Kidney (tissue), 13 donors: ENCODE measurements at regions not wholly inside any gene's neighbourhood (a gene's known extent, or its start where the extent isn't known, plus 50 kb on each side); places are given as distances from the start of the nearest gene placed in this dataset.

Experiments used
- DNase-seq, 5 donors: peaks; one replicate each; pipeline ENCODE4 v3.0.0-alpha.2; 2013 to 2020
- FAIRE-seq: peaks from 2 replicates; lab custom pipeline; 2012; peaks lifted over from hg19 to GRCh38; lab: Jason Lieb, UNC
- H3K27ac ChIP-seq, 2 donors: one replicate each; pipeline ENCODE4 v1.7.0; 2013; ENCODE audit warnings: low read depth in 2 of 2, low read length in 2 of 2, inconsistent platforms in 1 of 2
- H3K27me3 ChIP-seq: one replicate; pipeline ENCODE4 v1.7.1; 2013; ENCODE audit warnings: low read length, inconsistent platforms; ENCODE audit not compliant: control insufficient read depth, insufficient read depth
- H3K36me3 ChIP-seq, 3 donors: one replicate each; pipeline versions ENCODE4 v1.7.0 to v1.7.1; 2013; ENCODE audit warnings: low read length in 3 of 3, control low read depth in 1 of 3, inconsistent platforms in 1 of 3; ENCODE audit not compliant: insufficient read depth in 3 of 3, control insufficient read depth in 2 of 3
- H3K4me1 ChIP-seq, 3 donors: one replicate each; pipeline versions ENCODE4 v1.7.0 to v1.7.1; 2013; ENCODE audit warnings: low read length in 3 of 3, inconsistent platforms in 1 of 3, low read depth in 1 of 3; ENCODE audit not compliant: control insufficient read depth in 2 of 3, insufficient read depth in 2 of 3
- H3K4me3 ChIP-seq, 3 donors: one replicate each; pipeline versions ENCODE4 v1.7.0 to v1.8.1; 2013; ENCODE audit warnings: low read length in 3 of 3, control low read depth in 1 of 3, inconsistent platforms in 1 of 3
- H3K9ac ChIP-seq, 3 donors: one replicate each; pipeline versions ENCODE4 v1.7.0 to v1.7.1; 2013; ENCODE audit warnings: low read length in 3 of 3, control low read depth in 1 of 3, inconsistent platforms in 1 of 3
- H3K9me3 ChIP-seq, 3 donors: one replicate each; pipeline versions ENCODE4 v1.7.0 to v1.7.1; 2013; ENCODE audit warnings: low read length in 3 of 3, control low read depth in 1 of 3, inconsistent platforms in 1 of 3; ENCODE audit not compliant: control insufficient read depth in 2 of 3, insufficient read depth in 1 of 3
- intact Hi-C: fragments of 100-400 bp; cut with DNase I; formaldehyde crosslinking; loops from one replicate; pipeline ENCODE4 v1.11.1; 2022
- TF ChIP-seq, protein P1 (sequence below): IDR thresholded peaks from 3 replicates; pipeline ENCODE4 v1.5.1; 2012; ENCODE audit warnings: mild to moderate bottlenecking, moderate library complexity, borderline replicate concordance; ENCODE audit not compliant: insufficient read depth; ENCODE audit errors: extremely low read depth
- donor health status: control.
- donor health status: control.
- donor health status: control.
- donor health status: control.
- donor health status: control.
- donor health status: DM: yes; HTN: yes; CAD: no.
- donor health status: Normal renal cell carcinoma (clear cell type).

DNA sequence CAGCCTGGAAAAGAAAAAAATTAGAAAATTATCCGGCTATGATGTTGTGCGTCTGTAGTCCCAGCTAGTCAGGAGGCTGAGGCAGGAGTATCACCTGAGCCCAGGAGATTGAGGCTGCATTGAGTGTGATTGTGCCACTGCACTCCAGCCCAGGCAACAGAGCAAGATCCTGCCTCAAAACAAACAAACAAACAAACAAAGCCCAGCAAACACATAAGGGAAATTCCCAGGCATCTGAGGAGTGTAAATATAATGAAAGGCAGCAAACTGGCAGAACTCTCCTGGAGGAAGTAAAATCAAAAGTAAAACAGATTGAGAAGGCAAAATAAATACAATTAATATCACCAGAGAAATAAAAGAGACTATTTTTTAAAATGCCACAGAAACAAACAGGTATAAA, 84.5 kb upstream of the ITGB1 start:
- FAIRE-seq: no peak
- intact Hi-C loops: no loop called here

DNA sequence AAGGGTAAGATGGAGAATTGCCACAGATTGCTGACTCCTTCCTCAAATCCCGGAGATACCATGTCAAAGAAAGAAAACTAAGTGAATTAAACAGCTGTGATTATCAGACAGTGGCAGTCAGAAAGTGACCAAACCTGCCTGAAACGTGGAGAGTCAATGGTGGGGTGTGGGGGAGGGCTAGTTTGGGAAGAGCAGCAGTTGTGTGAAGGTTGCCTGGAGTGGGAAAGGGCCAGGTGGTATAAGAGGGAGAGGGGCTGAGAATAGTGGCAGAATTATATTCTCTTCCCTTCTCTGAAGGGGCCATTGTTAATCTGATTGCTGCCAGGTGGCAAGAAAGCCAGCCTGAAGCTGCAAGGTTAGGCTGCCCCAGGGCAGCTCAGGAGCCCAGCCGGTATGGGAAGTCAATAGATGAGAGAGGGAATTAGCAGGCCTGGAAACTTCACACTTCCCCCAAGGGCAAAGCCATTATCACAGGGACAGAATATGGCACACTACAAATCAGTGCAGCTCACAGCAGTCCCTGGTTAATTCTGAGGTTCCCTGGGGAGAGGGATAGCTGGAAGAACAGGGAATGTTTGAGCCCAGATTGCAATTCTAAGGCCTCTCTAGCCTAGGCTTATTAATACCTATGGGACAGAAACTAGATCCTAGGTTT, 83.9 kb upstream of the ITGB1 start:
- FAIRE-seq: no peak
- no peak for DNase-seq
- TF ChIP-seq, protein P1, sequence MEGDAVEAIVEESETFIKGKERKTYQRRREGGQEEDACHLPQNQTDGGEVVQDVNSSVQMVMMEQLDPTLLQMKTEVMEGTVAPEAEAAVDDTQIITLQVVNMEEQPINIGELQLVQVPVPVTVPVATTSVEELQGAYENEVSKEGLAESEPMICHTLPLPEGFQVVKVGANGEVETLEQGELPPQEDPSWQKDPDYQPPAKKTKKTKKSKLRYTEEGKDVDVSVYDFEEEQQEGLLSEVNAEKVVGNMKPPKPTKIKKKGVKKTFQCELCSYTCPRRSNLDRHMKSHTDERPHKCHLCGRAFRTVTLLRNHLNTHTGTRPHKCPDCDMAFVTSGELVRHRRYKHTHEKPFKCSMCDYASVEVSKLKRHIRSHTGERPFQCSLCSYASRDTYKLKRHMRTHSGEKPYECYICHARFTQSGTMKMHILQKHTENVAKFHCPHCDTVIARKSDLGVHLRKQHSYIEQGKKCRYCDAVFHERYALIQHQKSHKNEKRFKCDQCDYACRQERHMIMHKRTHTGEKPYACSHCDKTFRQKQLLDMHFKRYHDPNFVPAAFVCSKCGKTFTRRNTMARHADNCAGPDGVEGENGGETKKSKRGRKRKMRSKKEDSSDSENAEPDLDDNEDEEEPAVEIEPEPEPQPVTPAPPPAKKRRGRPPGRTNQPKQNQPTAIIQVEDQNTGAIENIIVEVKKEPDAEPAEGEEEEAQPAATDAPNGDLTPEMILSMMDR: no peak
- no peaks in the 10 kb centered on the region for H3K27me3 ChIP-seq
- intact Hi-C loops: no loop called here
- H3K4me1 ChIP-seq: no peaks in the 10 kb centered on the region
- no peak overlapping the region for H3K27ac ChIP-seq
- H3K9ac ChIP-seq: no peak overlapping the region
- H3K9me3 ChIP-seq: no peaks in the 10 kb centered on the region
- H3K4me3 ChIP-seq: no peak overlapping the region
- H3K36me3 ChIP-seq: no peaks in the 10 kb centered on the region

More for the DNA sequence above, 84.5 kb upstream of the ITGB1 start:
- TF ChIP-seq, protein P1: no peak
- H3K27ac ChIP-seq: no peak overlapping the region
- no peak overlapping the region for H3K4me3 ChIP-seq
- no peaks in the 10 kb centered on the region for H3K4me1 ChIP-seq
- H3K9ac ChIP-seq: no peak overlapping the region
- DNase-seq: no peak
- H3K36me3 ChIP-seq: no peaks in the 10 kb centered on the region
- H3K9me3 ChIP-seq: no peaks in the 10 kb centered on the region
- H3K27me3 ChIP-seq: no peaks in the 10 kb centered on the region

DNA sequence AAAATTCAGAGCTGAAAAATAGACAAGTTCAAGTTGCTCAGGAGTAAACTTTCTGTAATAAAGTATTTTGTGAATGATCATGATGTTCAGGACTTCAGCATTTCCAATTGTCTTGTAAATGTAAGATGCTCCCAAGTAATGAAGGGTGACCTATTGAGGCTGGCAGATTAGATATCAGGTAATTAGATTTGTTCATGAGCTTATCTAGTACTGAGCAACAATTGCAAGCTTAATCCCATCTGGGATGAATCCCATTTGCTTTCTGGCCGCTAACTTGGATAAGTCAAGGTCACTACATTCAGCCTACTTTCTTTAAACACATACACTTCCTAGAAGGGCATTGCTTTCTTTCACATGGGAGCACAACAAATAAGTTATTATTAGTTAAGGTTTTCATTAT, 82.4 kb upstream of the ITGB1 start:
- Histone ChIP-seq H3K27me3 (no peaks in the 10 kb centered on the region), H3K4me1 (no peaks in the 10 kb centered on the region), H3K27ac (no peak overlapping the region), H3K4me3 (no peak overlapping the region), H3K9me3 (no peaks in the 10 kb centered on the region), H3K9ac (no peak overlapping the region), H3K36me3 (no peaks in the 10 kb centered on the region)
- FAIRE-seq (no peak), DNase-seq (no peak)
- TF ChIP-seq, protein P1: no peak
- intact Hi-C loops: no loop called here

DNA sequence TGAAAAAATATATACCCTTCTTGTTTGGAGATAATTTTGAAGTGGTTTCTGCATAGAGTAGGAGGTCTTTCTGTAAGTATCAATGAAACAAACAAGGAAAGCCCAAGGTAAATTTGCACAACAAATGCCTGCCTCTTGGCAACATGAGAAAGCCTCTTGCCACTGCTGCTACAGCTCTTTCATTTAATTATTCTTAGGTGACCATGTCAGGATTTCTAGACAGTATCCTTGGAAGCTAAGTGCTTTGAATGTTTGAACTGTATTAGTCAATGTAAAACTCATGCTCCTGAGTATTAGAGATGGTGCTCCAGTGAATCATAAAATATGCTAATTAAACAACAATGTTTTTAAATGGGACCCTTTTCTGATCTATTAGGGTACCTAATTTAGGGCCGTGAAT, 81.2 kb upstream of the ITGB1 start:
- H3K9me3 ChIP-seq: no peaks in the 10 kb centered on the region
- intact Hi-C loops: no loop called here
- no peaks in the 10 kb centered on the region for H3K4me1 ChIP-seq
- H3K27ac ChIP-seq: no peak overlapping the region
- DNase-seq: no peak
- TF ChIP-seq, protein P1: no peak
- H3K36me3 ChIP-seq: no peaks in the 10 kb centered on the region
- H3K27me3 ChIP-seq: no peaks in the 10 kb centered on the region
- FAIRE-seq: no peak
- H3K4me3 ChIP-seq: no peak overlapping the region
- no peak overlapping the region for H3K9ac ChIP-seq
